Ovary (tissue), 3 donors: ENCODE measurements at regions not wholly inside any gene's neighbourhood (a gene's known extent, or its start where the extent isn't known, plus 50 kb on each side); places are given as distances from the start of the nearest gene placed in this dataset.

ENCODE experiments used
- CTCF ChIP-seq, 3 donors: fragments of 450-650 bp in 2 of 3; fragments of 200-600 bp in 1 of 3; IDR thresholded peaks; one replicate each; pipeline versions ENCODE4 v1.5.1 to v1.8.0; 2016 to 2022; ENCODE audit warnings: antibody characterized with exemption in 3 of 3, mild to moderate bottlenecking in 1 of 3
- EP300 ChIP-seq: sonication (generic); formaldehyde crosslinking; IDR thresholded peaks from one replicate; pipeline ENCODE4 v1.6.1; 2017; ENCODE audit warnings: antibody characterized with exemption
- donor health status: DM: no; HTN: no; CAD: no.

DNA sequence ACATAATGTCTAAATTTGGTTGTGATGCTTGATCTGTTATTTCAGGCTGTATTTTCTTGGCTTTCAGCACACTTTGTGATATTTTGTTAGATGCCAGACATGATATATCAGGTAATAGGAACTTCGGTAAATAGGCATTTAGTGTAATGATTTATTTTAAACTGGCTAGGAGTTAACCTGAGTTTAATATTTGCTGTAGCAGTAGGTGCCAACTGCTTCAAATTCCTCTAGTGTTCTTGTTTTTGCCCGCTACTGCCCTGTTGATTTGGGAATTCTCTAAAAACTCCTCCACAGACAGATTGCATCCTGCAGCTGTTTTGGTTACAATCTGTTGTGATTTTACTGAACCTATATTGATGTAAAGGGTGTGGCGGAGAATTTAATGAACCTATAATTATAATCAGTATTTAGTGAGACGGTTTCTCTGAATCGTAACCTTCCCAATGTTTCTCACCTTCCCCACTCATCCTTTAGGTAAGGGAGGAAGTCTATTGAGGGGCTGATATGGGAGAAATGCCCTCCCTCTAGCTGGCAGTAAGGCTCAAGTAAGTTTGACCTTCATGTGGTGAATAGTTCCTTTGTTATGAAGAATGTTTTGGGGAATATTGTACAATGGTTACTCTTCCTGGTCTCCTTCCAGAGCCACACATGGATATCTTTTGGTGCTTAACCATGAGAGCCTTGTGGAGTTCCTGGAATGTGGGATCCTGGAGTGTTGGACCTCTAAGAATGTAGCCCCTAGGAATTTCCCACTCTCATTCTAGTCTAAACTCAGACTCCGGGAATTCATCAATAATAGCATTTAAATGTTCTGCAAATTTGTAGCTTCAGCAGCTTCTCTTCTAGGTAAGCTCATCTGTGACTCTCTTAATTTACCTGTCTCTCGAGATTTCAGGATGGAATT lies 634.1 kb downstream of the FSCB start:
- no peak for TF ChIP-seq CTCF (IDR thresholded peaks at IDR 0.05)
- no peak for TF ChIP-seq EP300
